ENCODE measurements at regions not wholly inside any gene's neighbourhood (a gene's known extent, or its start where the extent isn't known, plus 50 kb on each side); places are given as distances from the start of the nearest gene placed in this dataset.
A peak's percentile ranks its signal among the peaks of the same experiment; 100 is the strongest.

DNA sequence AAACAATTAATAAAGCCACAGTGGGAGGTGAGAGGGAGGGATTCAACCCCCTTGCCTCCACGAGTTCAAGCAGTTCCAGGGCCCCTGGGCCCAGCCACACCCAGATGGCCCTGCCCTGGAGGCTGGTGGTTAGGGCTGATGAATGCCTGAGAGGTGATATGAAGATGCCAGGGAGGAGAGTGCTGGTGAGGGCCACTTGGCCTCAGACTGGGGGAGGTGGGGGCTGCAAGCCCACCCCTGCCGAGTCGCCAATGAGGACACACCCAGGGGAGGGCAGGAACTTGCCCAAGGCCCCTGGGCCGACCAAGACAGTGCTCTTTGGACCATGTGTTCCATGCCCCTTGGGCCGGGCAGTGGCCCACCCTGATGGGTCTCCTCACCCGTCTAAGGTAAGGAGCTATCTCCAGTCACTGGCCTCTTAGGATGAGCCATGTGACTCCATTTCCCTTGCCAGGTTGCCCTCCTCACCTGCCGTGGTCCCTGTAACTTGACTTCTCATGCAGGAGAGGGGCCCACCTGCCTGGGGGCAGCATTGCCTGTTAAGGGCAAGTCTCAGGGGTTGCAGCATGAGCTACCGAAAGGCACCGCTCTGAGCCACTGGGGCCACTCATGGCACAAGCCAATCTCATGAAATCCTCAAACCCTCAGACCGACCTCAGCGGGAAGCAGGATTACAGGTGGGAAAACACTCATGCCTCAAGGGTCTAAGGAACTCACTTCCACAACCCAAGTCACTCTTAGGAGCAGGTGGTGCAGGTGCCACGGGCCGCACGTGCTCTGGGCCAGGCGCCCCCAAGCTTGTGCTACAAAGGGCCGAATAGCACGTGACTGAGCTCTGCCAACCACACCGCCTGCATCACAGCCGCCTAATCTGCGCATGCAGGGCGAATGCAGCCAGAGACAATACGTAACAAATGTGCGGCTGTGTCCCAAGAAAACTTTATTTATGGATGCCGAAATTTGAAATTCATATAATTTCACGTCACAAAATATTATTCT, 147.4 kb upstream of the MLN start:
- no peak for DNase-seq

DNA sequence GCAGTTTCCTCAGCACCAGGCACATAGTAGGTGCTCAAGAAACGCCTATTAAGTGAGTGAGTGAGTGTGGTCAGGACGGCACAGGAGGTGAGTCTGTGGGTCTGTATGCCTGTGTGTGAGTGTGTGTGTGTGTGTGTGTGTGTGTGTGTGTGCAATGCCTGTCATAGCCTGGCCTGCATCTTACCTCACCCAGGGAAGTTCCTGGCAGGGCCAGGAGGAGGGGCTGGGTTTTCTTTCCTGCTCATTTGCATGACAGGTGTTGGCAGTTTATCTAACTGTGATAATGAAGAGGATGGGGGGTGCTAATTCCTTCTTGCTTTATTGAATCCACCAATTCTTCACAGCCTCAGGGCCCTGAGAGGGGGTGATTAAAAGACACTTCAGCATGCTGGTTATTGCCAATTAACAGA, 146.7 kb upstream of the MLN start:
- DNase-seq, result no peak

GRCh38 chr6:33949877-33950435, 146.2 kb upstream of the MLN start:
- no peak for DNase-seq

DNA sequence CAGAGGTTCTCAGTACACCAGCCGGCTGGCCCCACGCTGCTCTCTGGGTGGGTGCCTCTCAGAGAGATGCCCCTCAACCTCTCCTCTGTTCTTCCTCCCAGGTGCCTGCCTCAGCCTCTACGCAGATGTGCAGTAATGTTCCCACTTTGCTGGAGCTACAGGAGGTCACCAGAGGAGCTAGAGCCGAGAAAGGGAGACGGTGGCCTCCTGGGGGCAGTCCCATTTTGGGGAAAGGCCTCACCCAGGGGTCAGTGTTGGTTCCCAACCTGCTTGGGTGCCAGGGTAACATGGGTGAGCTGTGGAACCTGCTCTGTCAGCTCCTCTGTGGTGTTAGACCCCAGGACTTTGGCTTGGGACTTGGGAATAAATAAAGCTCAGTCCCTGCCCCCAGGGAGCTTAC, 145.3 kb upstream of the MLN start:
- DNase-seq, result no peak

DNA sequence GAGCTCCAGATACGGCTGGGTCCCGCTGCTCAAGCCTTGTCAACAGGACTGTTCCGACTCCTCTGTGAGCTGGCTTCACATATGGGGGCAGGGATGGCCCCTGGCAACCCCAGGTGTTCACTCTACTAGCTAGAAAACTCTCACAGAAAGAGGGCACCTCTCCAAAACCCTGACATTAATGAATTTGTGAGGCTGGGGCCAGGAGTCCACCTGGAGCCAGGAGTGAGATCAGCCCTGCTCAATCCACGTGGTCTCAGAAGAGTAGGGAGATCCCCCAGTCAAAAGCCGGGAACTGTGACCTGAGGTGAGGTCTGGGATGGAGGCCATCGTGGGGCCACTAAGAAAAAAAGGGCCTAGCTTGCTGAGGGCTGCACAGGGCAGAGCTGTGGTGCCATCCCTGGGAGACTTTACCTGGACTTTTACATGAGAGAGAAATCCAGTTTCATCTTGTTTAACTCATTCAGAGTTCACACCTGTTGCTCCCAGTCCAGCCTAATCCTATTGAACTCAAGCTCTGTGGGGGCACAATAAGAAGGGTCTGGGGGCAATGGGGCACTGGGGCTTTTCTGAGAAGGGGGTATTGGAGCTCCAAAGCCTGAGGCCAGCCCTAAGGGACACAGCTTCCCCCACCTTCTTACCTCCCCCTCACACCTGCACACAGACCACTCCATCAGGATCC, 144.3 kb upstream of the MLN start:
- no peak for DNase-seq

DNA sequence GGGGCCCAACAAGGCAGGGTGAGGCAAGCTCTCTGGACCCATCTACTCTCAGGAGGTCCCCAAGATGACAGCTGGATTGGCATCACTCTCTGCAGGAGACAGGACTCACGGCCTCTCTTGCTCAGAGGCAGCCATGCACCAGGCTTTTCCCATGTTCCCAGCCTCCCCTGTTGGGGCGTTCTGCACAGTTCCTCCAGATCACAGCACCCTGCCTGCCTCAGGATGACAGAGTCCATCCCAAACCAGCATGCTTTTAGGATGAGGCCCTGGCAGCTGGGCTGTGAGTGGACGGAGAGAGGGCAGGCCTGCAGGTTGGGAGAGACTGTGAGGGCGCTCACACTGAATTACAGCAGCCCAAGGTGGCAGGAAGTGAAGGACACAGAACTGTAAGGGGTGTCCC, 143.2 kb upstream of the MLN start:
- no peak for DNase-seq

DNA sequence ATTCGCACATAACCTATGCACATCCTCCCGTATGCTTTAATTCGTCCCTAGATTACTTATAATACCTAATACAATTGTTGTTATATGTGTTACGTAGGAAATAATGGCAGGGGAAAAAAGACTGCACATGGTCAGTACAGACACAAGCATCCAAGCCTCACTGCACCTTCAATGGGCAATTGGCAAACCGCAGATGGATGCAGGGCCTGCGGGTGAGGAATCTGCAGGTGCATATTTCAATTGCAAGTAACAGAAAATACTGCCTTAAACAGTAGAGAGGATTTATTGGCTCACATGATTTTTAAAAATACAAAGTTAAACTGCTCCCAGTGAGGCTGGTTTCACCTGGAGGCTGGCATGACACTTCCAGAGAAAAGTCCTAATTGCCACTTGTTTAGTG, 142.1 kb upstream of the MLN start:
- no peak for DNase-seq

DNA sequence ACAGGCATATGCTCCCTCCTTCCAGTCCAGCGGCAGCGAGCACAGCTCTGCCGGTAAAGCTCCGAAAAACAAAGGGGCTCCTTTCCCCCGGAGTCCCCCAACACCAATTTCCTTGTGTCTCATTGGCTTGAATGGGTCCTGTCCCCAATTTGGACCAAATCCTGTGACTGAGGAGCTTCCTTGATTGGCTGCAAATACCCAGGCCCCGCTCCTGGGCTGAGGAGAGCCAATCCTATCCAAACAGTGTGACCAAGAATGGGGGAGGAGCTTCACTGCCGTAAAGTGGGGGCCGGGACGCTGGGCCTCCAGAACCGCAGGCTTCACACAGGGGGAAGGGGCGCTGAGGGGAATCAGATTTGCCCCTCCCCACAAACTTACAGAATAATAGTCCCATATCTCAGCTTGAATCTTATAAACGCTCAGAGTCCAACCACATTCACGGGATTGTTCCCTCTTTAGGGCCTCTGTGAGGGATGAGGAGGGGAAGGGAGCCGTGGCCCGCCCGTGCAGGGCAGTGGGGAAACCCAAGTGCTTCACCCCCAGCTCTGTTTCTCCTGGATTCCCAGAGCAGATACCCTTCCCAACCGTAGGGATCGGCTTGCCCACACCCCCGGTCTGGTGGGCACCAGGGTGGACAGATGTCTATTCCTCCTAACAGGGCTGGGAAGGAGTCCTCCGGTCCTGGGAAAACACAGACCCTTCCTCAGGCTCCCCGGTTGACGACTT, 141.0 kb upstream of the MLN start:
- DNase-seq, result no peak

- no peak for DNase-seq
Observed at GRCh38 chr6:33936886-33937285, 133.1 kb upstream of the MLN start.

- peak; percentile 71 for DNase-seq
Observed at GRCh38 chr6:33935439-33936080, 131.8 kb upstream of the MLN start.

DNA sequence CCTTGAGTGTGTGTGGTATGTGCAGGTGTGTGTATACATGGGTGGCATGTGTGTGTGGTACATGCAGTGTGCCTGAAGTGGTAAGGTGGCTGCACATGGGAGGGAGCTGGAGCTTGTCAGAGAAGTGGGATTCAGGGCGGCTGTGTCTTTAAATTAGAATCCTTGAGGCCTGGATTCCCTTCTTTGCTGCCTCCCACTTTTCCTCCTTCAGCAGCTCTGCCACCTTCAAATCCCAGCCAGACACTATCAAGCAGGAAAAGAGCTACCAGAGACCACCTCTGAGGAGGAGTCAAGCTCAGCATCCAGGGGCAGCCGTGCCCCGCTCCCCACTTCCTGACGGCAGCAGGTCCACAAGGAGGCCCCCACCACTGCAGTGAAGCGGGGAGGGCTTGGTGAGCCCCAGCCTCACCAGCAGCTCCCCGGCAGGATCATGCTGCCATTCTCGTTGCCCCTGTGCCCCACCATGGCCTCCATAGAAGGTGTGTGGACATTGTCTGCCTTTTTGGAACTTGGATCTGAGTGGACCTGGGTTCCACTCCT, 131.0 kb upstream of the MLN start:
- DNase-seq, result no peak

- DNase-seq, result no peak
Observed at GRCh38 chr6:33933101-33933500, 129.3 kb upstream of the MLN start.

DNA sequence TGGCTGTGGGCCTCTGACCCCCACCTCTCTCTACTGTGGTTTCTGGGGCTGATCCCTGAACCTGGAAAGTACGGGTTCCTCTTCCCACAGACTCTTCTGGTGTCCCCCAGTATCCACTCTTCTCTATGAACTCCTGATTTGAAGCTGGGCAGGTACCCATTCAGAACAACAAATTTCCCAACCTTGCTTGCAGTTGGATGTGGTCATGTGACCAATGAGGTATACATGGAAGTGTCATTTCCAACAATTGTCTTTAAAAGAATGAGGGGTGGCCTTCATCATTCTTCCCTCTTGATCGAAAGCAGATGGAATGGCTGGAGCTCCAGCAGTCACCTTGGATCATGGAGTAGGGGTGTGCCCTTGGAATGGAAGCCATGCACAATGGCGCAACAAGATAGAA, 128.0 kb upstream of the MLN start:
- DNase-seq, result no peak

GRCh38 chr6:33929575-33930288, 125.9 kb upstream of the MLN start:
- peak; percentile 78 for DNase-seq

DNA sequence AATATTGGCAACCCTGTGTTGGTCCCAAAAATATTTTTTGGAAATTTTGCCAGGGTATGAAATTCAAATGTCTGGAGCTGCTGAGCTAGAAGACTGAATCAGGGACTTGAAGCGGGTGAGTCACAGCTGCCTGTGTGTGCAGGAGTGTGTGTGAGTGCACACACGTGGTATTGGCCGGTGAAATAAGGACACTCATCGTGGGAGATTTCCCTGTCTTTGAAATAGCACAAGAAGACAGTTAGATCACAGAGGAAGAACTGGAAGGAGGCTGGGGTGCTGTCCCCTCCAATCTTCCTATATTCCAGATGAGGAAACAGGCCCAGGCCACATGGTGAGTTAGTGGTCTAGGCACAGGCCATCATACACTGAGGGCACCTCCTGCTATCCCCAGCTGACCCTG, 123.8 kb upstream of the MLN start:
- DNase-seq, result no peak

- DNase-seq, result no peak
Observed at GRCh38 chr6:33927112-33927511, 123.3 kb upstream of the MLN start.

DNA sequence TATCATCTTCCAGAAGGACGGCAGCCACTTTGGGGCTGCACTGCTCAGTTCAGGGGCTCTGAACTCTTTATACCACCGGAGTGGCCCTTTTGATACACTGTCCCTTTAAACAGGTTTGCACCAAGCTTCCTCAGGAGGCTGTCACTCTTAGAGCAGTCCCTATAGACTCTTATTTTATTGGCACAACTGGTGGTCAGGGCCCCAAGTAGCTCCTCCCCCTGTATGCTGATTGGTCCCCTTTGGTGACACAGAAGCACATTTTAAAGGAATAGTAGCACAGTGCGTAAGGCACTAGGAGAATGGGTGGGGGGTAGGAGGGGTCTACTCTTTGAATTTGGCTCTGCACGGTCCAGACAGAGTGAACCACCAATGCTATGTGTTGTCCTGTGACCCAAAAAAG, 122.6 kb upstream of the MLN start:
- peak; percentile 19 for DNase-seq

DNA sequence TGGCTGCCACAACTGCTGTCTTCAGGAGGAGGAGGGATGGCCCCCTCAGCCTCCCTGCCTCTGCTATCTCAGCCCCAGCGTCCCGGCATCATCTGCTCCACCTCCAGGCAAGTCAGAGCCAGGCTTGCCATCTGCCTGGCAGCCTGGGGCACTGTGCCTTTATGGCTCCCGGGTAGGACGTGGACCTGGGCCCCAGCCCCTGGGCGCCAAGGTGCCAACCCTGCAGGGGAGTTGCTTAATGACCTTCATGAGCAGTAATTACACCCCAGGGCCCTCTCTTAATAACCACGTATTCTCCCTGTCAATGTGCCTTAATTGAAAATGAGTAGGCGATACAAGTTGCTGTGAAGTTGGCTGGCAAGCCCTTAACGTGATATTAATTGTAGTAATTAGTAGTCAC, 122.1 kb upstream of the MLN start:
- peak; percentile 52 for DNase-seq

- no peak for DNase-seq
Observed at GRCh38 chr6:33925210-33925609, 121.4 kb upstream of the MLN start.

DNA sequence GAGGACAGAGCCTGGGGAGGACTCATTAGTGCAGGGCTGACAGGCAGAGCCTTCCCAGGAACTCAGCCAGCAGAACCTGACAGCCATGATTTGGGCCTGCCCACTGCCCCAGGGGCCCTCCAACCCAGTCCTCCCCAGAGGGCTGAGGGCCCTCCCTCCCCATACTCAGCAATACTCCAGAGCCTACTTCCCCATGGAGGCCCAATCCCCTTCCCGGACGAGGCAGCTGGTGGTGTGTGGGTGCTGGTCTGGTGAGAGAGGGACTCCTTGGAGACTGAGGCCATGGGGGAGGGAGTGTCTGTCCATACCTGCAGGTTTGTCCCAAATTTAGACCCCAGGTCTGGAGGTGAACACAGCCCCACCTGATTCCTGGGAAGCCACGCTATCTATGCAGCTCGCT, 120.9 kb upstream of the MLN start:
- DNase-seq, result no peak

GRCh38 chr6:33923857-33924514, 120.2 kb upstream of the MLN start:
- no peak for DNase-seq
